ENCODE measurements at regions not wholly inside any gene's neighbourhood (a gene's known extent, or its start where the extent isn't known, plus 50 kb on each side); places are given as distances from the start of the nearest gene placed in this dataset.
A peak's percentile ranks its signal among the peaks of the same experiment; 100 is the strongest.

DNA sequence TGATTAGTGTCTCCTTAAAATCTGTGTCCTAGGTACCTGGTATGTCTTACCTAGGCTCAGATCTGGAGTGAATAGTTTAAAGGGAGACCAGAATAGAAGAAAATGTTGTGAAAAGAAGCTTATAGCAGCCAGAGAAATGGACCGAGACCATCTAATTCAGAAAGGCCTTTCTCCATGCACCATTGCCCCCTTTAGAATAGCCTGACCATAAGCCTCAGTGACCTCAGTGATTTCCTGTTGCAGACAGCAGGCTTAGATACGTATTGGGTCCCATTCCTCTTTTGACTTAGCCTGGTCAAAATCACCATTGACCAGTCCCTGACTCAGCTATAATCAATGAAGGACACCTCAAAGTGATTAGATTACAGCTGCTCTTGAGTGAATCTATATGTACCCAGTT lies 690.7 kb upstream of the KLHL29 start:
- H3K4me1 Mint-ChIP-seq (ENCODE audit: unreplicated experiment), result peaks cover 8% of the 10 kb centered on the region
- no peak overlapping the region for H3K4me3 Mint-ChIP-seq
- H3K36me3 Mint-ChIP-seq, result no peaks in the 10 kb centered on the region
- no peak for DNase-seq (ENCODE audit: extremely low spot score, unreplicated experiment)
- TF ChIP-seq, protein P1, sequence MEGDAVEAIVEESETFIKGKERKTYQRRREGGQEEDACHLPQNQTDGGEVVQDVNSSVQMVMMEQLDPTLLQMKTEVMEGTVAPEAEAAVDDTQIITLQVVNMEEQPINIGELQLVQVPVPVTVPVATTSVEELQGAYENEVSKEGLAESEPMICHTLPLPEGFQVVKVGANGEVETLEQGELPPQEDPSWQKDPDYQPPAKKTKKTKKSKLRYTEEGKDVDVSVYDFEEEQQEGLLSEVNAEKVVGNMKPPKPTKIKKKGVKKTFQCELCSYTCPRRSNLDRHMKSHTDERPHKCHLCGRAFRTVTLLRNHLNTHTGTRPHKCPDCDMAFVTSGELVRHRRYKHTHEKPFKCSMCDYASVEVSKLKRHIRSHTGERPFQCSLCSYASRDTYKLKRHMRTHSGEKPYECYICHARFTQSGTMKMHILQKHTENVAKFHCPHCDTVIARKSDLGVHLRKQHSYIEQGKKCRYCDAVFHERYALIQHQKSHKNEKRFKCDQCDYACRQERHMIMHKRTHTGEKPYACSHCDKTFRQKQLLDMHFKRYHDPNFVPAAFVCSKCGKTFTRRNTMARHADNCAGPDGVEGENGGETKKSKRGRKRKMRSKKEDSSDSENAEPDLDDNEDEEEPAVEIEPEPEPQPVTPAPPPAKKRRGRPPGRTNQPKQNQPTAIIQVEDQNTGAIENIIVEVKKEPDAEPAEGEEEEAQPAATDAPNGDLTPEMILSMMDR (conservative IDR thresholded peaks at IDR 0.05), result no peak
- no peaks in the 10 kb centered on the region for H3K9me3 Mint-ChIP-seq
- H3K27ac Mint-ChIP-seq, result no peak overlapping the region
- peaks cover 3% of the 10 kb centered on the region for H3K27me3 Mint-ChIP-seq

DNA sequence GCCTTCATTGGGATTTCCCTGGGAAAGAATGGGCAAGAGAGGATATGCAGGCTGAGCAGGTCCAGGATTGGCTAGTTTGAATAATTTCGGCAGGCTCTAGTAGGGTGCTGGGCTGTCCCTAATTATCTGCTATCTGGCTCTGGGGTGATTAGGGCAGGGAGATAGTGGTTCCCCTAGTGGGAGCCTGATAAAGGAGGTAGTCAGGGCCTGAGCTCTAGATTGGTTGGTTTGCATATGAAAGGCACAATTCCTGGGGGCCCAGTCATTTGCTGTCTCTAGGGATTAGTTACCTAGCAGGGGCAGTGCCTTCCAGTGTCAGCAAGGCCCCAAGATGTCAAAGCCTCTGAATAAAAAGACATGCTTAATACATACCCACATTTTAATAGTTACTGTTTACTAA lies 690.1 kb upstream of the KLHL29 start:
- H3K4me3 Mint-ChIP-seq, result no peak overlapping the region
- H3K4me1 Mint-ChIP-seq (ENCODE audit: unreplicated experiment), result peaks cover 8% of the 10 kb centered on the region
- no peaks in the 10 kb centered on the region for H3K36me3 Mint-ChIP-seq
- no peak for DNase-seq (ENCODE audit: extremely low spot score, unreplicated experiment)
- H3K27me3 Mint-ChIP-seq, result peaks cover 3% of the 10 kb centered on the region
- H3K27ac Mint-ChIP-seq, result no peak overlapping the region
- no peaks in the 10 kb centered on the region for H3K9me3 Mint-ChIP-seq
- TF ChIP-seq, protein P1 (conservative IDR thresholded peaks at IDR 0.05), result no peak

DNA sequence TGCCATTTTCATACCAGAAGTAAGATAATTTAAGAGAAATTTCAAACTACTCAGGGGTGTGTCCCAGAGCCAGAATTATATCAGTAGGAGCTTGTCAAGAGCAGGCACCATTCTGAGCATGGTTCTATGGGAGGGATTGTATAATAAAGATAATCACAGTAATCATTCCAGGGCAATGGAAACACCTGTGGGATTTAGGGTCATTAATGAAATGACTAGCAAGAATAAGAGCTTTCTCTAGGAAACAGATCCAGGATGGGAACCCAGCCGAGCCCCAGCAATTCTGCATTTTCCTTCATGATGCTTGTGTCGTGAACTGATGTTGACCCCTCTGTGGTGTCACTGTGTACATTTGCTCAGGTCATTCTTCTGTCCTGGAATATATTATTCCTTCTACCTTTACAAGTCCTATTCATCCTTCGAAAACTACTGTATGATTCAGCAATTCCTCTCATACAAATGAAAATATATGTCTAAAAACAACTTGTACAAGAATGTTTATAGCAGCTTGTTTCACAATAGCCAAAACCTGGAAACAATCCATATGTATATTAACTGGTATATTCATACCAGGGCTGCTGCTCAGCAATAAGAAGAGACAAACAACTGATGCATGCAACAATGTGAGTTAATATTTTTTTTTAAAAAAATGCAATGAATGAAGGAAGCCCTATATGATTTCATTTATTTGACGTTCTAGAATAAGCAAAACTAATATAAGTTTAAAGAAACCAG lies 687.8 kb upstream of the KLHL29 start:
- TF ChIP-seq, protein P1 (conservative IDR thresholded peaks at IDR 0.05), result no peak
- Mint-ChIP-seq H3K27ac (peak overlapping the region; percentile 23), H3K4me3 (no peak overlapping the region), H3K4me1 (ENCODE audit: unreplicated experiment) (peaks cover 8% of the 10 kb centered on the region), H3K36me3 (no peaks in the 10 kb centered on the region), H3K9me3 (no peaks in the 10 kb centered on the region), H3K27me3 (peaks cover 3% of the 10 kb centered on the region)
- no peak for DNase-seq (ENCODE audit: extremely low spot score, unreplicated experiment)

GRCh38 chr2:22701561-22702160 lies 683.3 kb upstream of the KLHL29 start:
- H3K27ac Mint-ChIP-seq, result no peak overlapping the region
- H3K36me3 Mint-ChIP-seq, result no peaks in the 10 kb centered on the region
- H3K4me3 Mint-ChIP-seq, result no peak overlapping the region
- no peaks in the 10 kb centered on the region for H3K9me3 Mint-ChIP-seq
- TF ChIP-seq, protein P1 (conservative IDR thresholded peaks at IDR 0.05), result no peak
- peaks cover 2% of the 10 kb centered on the region for H3K27me3 Mint-ChIP-seq
- H3K4me1 Mint-ChIP-seq (ENCODE audit: unreplicated experiment), result no peaks in the 10 kb centered on the region
- DNase-seq (ENCODE audit: extremely low spot score, unreplicated experiment), result no peak

DNA sequence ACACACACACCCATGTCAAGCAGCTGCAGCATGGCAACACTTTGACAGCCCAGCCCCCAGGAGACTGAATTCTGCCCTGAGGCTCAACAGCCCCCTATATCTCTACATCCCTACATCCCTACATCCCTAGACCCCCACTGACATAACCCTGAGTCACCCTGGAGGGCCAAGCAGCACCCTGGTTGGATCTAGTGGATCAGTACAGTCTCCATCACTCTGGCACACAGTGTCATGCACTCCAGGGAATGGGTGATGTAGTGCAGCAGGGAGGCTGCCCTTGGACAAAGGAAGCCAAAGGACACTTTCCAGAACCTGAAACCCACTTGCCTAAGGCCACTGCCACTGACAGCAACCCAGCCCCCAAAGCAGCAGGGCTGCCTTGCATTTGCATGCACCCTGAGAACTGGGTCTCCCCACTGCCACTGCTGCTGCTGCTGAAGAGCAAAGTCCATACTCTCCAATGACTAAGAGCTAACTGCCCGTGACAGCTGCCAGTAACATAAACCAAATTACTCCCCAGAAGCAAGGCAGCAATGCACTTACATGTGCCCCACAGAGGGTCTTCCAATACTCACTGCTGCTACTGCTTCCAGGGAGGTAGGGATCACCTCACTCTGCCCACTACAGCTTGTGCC lies 681.6 kb upstream of the KLHL29 start:
- Mint-ChIP-seq H3K27me3 (peaks cover 2% of the 10 kb centered on the region), H3K36me3 (no peaks in the 10 kb centered on the region), H3K4me1 (ENCODE audit: unreplicated experiment) (no peaks in the 10 kb centered on the region), H3K4me3 (no peak overlapping the region), H3K9me3 (no peaks in the 10 kb centered on the region), H3K27ac (no peak overlapping the region)
- no peak for DNase-seq (ENCODE audit: extremely low spot score, unreplicated experiment)
- TF ChIP-seq, protein P1 (conservative IDR thresholded peaks at IDR 0.05), result no peak
